ENCODE measurements at regions not wholly inside any gene's neighbourhood (a gene's known extent, or its start where the extent isn't known, plus 50 kb on each side); places are given as distances from the start of the nearest gene placed in this dataset.

- Mint-ChIP-seq H3K9me3 (no peaks in the 10 kb centered on the region), H3K4me1 (peaks cover 5% of the 10 kb centered on the region), H3K27me3 (ENCODE audit: insufficient read depth) (no peaks in the 10 kb centered on the region), H3K36me3 (ENCODE audit: low read depth) (no peaks in the 10 kb centered on the region), H3K27ac (no peak overlapping the region), H3K4me3 (no peak overlapping the region)
- no peaks in the 10 kb centered on the region for H3K36me3 ChIP-seq (ENCODE audit: control insufficient read depth, insufficient read depth, low read length)
- H3K27me3 ChIP-seq (ENCODE audit: control insufficient read depth, insufficient read depth, low read length, poor library complexity, severe bottlenecking): no peaks in the 10 kb centered on the region
- no peak overlapping the region for H3K9ac ChIP-seq (ENCODE audit: extremely low read depth, low read length, poor library complexity, severe bottlenecking)
- no peaks in the 10 kb centered on the region for H3K4me1 ChIP-seq (ENCODE audit: control insufficient read depth, insufficient read depth, low read length)
- H3K27ac ChIP-seq (ENCODE audit: low read depth, low read length): no peak overlapping the region
- TF ChIP-seq CTCF (conservative IDR thresholded peaks at IDR 0.05): no peak
- H3K9me3 ChIP-seq (ENCODE audit: control insufficient read depth, low read length): no peaks in the 10 kb centered on the region
- 96 to 100% methylated on average over 1 of the region's 1 CpG for WGBS, 2 experiments (ENCODE audit: insufficient coverage in 1 of 2, insufficient read length in 1 of 2)
- DNase-seq: no peak
- H3K4me3 ChIP-seq (ENCODE audit: low read length): no peak overlapping the region
These were observed 200.7 kb upstream of the PIK3C3 start for GRCh38 chr18:41754332-41754731.

GRCh38 chr18:41753826-41754225 lies 201.2 kb upstream of the PIK3C3 start:
- no peak for DNase-seq
- Mint-ChIP-seq H3K4me1 (peaks cover 5% of the 10 kb centered on the region), H3K36me3 (ENCODE audit: low read depth) (no peaks in the 10 kb centered on the region), H3K27me3 (ENCODE audit: insufficient read depth) (no peaks in the 10 kb centered on the region), H3K9me3 (no peaks in the 10 kb centered on the region), H3K27ac (no peak overlapping the region), H3K4me3 (no peak overlapping the region)
- Histone ChIP-seq H3K27ac (ENCODE audit: low read depth, low read length) (no peak overlapping the region), H3K36me3 (ENCODE audit: control insufficient read depth, insufficient read depth, low read length) (no peaks in the 10 kb centered on the region), H3K4me3 (ENCODE audit: low read length) (no peak overlapping the region), H3K27me3 (ENCODE audit: control insufficient read depth, insufficient read depth, low read length, poor library complexity, severe bottlenecking) (no peaks in the 10 kb centered on the region), H3K9me3 (ENCODE audit: control insufficient read depth, low read length) (no peaks in the 10 kb centered on the region), H3K9ac (ENCODE audit: extremely low read depth, low read length, poor library complexity, severe bottlenecking) (no peak overlapping the region), H3K4me1 (ENCODE audit: control insufficient read depth, insufficient read depth, low read length) (no peaks in the 10 kb centered on the region)
- WGBS, 2 experiments (ENCODE audit: insufficient coverage in 1 of 2, insufficient read length in 1 of 2): 87 to 95% methylated on average over 2 of the region's 2 CpGs
- no peak for TF ChIP-seq CTCF (conservative IDR thresholded peaks at IDR 0.05)

- Histone ChIP-seq H3K36me3 (ENCODE audit: control insufficient read depth, insufficient read depth, low read length) (no peaks in the 10 kb centered on the region), H3K4me3 (ENCODE audit: low read length) (no peak overlapping the region), H3K27ac (ENCODE audit: low read depth, low read length) (no peak overlapping the region), H3K4me1 (ENCODE audit: control insufficient read depth, insufficient read depth, low read length) (no peaks in the 10 kb centered on the region), H3K9me3 (ENCODE audit: control insufficient read depth, low read length) (no peaks in the 10 kb centered on the region), H3K27me3 (ENCODE audit: control insufficient read depth, insufficient read depth, low read length, poor library complexity, severe bottlenecking) (no peaks in the 10 kb centered on the region), H3K9ac (ENCODE audit: extremely low read depth, low read length, poor library complexity, severe bottlenecking) (no peak overlapping the region)
- 96 to 98% methylated on average over 5 to 6 of the region's 6 CpGs for WGBS, 2 experiments (ENCODE audit: insufficient coverage in 1 of 2, insufficient read length in 1 of 2)
- Mint-ChIP-seq H3K4me1 (peaks cover 5% of the 10 kb centered on the region), H3K27me3 (ENCODE audit: insufficient read depth) (no peaks in the 10 kb centered on the region), H3K36me3 (ENCODE audit: low read depth) (no peaks in the 10 kb centered on the region), H3K9me3 (no peaks in the 10 kb centered on the region), H3K4me3 (no peak overlapping the region), H3K27ac (no peak overlapping the region)
- DNase-seq: no peak
- no peak for TF ChIP-seq CTCF (conservative IDR thresholded peaks at IDR 0.05)
These were observed 202.2 kb upstream of the PIK3C3 start for GRCh38 chr18:41752826-41753225.

Data from endodermal cell (in vitro differentiated cells).